ENCODE measurements at regions not wholly inside any gene's neighbourhood (a gene's known extent, or its start where the extent isn't known, plus 50 kb on each side); places are given as distances from the start of the nearest gene placed in this dataset.

- Histone ChIP-seq H3F3A (ENCODE audit: insufficient read depth) (no peaks in the 10 kb centered on the region), H3K79me2 (ENCODE audit: insufficient read depth, low read length) (no peaks in the 10 kb centered on the region), H3K9me2 (replicated peaks; ENCODE audit: insufficient read depth, low read length) (no peaks in the 10 kb centered on the region), H4K20me1 (ENCODE audit: low read depth, low read length) (no peaks in the 10 kb centered on the region), H3K9ac (ENCODE audit: low read length) (no peak overlapping the region), H2AFZ (ENCODE audit: low read depth, low read length, severe bottlenecking) (no peak overlapping the region), H3K27me3 (ENCODE audit: low read length) (no peaks in the 10 kb centered on the region), H3K4me3 (ENCODE audit: insufficient read depth, low read length, poor library complexity, severe bottlenecking) (no peak overlapping the region), H3K4me2 (ENCODE audit: low read depth, low read length, poor library complexity, severe bottlenecking) (no peak overlapping the region), H3K36me3 (ENCODE audit: low read length) (no peaks in the 10 kb centered on the region), H3K9me3 (ENCODE audit: insufficient read depth, low read length) (no peaks in the 10 kb centered on the region), H3K27ac (ENCODE audit: low read depth, low read length) (no peak overlapping the region)
- TF ChIP-seq, protein P1, sequence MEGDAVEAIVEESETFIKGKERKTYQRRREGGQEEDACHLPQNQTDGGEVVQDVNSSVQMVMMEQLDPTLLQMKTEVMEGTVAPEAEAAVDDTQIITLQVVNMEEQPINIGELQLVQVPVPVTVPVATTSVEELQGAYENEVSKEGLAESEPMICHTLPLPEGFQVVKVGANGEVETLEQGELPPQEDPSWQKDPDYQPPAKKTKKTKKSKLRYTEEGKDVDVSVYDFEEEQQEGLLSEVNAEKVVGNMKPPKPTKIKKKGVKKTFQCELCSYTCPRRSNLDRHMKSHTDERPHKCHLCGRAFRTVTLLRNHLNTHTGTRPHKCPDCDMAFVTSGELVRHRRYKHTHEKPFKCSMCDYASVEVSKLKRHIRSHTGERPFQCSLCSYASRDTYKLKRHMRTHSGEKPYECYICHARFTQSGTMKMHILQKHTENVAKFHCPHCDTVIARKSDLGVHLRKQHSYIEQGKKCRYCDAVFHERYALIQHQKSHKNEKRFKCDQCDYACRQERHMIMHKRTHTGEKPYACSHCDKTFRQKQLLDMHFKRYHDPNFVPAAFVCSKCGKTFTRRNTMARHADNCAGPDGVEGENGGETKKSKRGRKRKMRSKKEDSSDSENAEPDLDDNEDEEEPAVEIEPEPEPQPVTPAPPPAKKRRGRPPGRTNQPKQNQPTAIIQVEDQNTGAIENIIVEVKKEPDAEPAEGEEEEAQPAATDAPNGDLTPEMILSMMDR (IDR thresholded peaks at IDR 0.05; ENCODE audit: insufficient read depth, low read length, poor library complexity, severe bottlenecking) = no peak
- no peak for TF ChIP-seq EZH2phosphoT487 (conservative IDR thresholded peaks at IDR 0.05; ENCODE audit: low read length)
These were observed 216.2 kb downstream of the SEC16B start for GRCh38 chr1:177753655-177754054.

DNA sequence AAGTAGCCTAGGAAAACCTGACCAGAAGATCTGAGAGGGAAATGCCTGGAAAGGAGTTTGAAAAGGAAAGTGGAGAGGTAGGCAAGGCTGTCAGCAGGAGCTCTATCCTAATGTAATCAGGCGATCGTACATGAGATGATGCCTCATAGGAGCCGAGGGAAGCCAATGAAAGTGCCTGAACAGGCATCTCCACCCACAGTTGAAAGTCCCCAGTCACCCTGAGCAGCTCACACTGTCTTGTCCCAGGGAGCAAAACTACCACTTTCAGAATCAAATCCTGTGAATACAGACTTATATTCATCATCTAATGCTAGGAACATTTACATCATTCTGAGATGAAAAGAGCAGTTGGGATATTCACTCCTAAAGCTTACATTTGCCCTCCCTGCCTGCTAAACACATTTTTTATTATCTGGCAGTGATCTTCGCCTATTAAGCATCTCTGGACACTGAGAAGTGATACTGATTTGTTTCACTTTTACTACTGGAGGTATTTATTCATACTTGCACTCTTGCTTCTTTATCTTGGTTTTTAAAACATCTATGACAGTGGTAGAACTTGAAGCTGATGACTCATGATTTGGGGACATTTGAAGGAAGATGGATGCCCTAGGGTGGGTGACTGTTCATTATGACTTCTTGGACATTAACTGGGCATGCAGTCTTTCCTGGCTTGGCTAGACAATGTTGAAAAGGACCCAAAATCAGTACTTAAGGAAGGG, 221.6 kb downstream of the SEC16B start:
- no peak overlapping the region for H2AFZ ChIP-seq (ENCODE audit: low read depth, low read length, severe bottlenecking)
- no peak overlapping the region for H3K4me3 ChIP-seq (ENCODE audit: insufficient read depth, low read length, poor library complexity, severe bottlenecking)
- no peaks in the 10 kb centered on the region for H3F3A ChIP-seq (ENCODE audit: insufficient read depth)
- no peaks in the 10 kb centered on the region for H3K36me3 ChIP-seq (ENCODE audit: low read length)
- no peak overlapping the region for H3K4me2 ChIP-seq (ENCODE audit: low read depth, low read length, poor library complexity, severe bottlenecking)
- H3K9ac ChIP-seq (ENCODE audit: low read length) = no peak overlapping the region
- no peaks in the 10 kb centered on the region for H3K27me3 ChIP-seq (ENCODE audit: low read length)
- H3K9me2 ChIP-seq (replicated peaks; ENCODE audit: insufficient read depth, low read length) = no peaks in the 10 kb centered on the region
- no peaks in the 10 kb centered on the region for H3K79me2 ChIP-seq (ENCODE audit: insufficient read depth, low read length)
- no peak overlapping the region for H3K27ac ChIP-seq (ENCODE audit: low read depth, low read length)
- no peaks in the 10 kb centered on the region for H4K20me1 ChIP-seq (ENCODE audit: low read depth, low read length)
- TF ChIP-seq, protein P1 (IDR thresholded peaks at IDR 0.05; ENCODE audit: insufficient read depth, low read length, poor library complexity, severe bottlenecking) = no peak
- TF ChIP-seq EZH2phosphoT487 (conservative IDR thresholded peaks at IDR 0.05; ENCODE audit: low read length) = no peak
- no peaks in the 10 kb centered on the region for H3K9me3 ChIP-seq (ENCODE audit: insufficient read depth, low read length)

GRCh38 chr1:177746155-177746554, 223.7 kb downstream of the SEC16B start:
- H3F3A ChIP-seq (ENCODE audit: insufficient read depth) = no peaks in the 10 kb centered on the region
- H3K4me2 ChIP-seq (ENCODE audit: low read depth, low read length, poor library complexity, severe bottlenecking) = no peak overlapping the region
- H3K79me2 ChIP-seq (ENCODE audit: insufficient read depth, low read length) = no peaks in the 10 kb centered on the region
- H3K27me3 ChIP-seq (ENCODE audit: low read length) = no peaks in the 10 kb centered on the region
- no peaks in the 10 kb centered on the region for H3K36me3 ChIP-seq (ENCODE audit: low read length)
- H3K4me3 ChIP-seq (ENCODE audit: insufficient read depth, low read length, poor library complexity, severe bottlenecking) = no peak overlapping the region
- no peak overlapping the region for H3K27ac ChIP-seq (ENCODE audit: low read depth, low read length)
- TF ChIP-seq, protein P1 (IDR thresholded peaks at IDR 0.05; ENCODE audit: insufficient read depth, low read length, poor library complexity, severe bottlenecking) = no peak
- TF ChIP-seq EZH2phosphoT487 (conservative IDR thresholded peaks at IDR 0.05; ENCODE audit: low read length) = no peak
- no peaks in the 10 kb centered on the region for H4K20me1 ChIP-seq (ENCODE audit: low read depth, low read length)
- no peaks in the 10 kb centered on the region for H3K9me3 ChIP-seq (ENCODE audit: insufficient read depth, low read length)
- H2AFZ ChIP-seq (ENCODE audit: low read depth, low read length, severe bottlenecking) = no peak overlapping the region
- H3K9ac ChIP-seq (ENCODE audit: low read length) = no peak overlapping the region
- H3K9me2 ChIP-seq (replicated peaks; ENCODE audit: insufficient read depth, low read length) = no peaks in the 10 kb centered on the region

Data from SU-DHL-6 (cell line).